SK-N-SH treated with all-trans-retinoic acid at 6 μM for 48 hours (cell line): ENCODE measurements at regions not wholly inside any gene's neighbourhood (a gene's known extent, or its start where the extent isn't known, plus 50 kb on each side); places are given as distances from the start of the nearest gene placed in this dataset.

Experiments
- ATAC-seq: fragments of 200-7000 bp; cut with Tn5 transposase; 3 replicates; pipeline ENCODE4 v1.9.1; 2020; ENCODE audit warnings: mild to moderate bottlenecking, moderate library complexity
- ARNTL ChIP-seq: fragments of 450-650 bp; formaldehyde crosslinking; IDR thresholded peaks from 2 replicates; pipeline ENCODE4 v1.5.0; 2020; ENCODE audit warnings: low read depth, mild to moderate bottlenecking, moderate library complexity, borderline replicate concordance
- BACH2 ChIP-seq: fragments of 250-450 bp; sonication (Bioruptor Pico); IDR thresholded peaks from 2 replicates; pipeline ENCODE4 v1.9.0; 2021; ENCODE audit warnings: mild to moderate bottlenecking, borderline replicate concordance
- CREB5 ChIP-seq: fragments of 250-450 bp; sonication (Bioruptor Pico); IDR thresholded peaks from 2 replicates; pipeline ENCODE4 v1.5.1; 2020; ENCODE audit warnings: low read depth, mild to moderate bottlenecking, moderate library complexity
- CSDC2 ChIP-seq: fragments of 250-450 bp; sonication (Bioruptor Pico); IDR thresholded peaks from 2 replicates; pipeline ENCODE4 v1.5.0; 2020; ENCODE audit warnings: mild to moderate bottlenecking, moderate library complexity
- CSRNP3 ChIP-seq: fragments of 250-450 bp; sonication (Bioruptor Pico); IDR thresholded peaks from 2 replicates; pipeline ENCODE4 v1.5.1; 2021; ENCODE audit warnings: mild to moderate bottlenecking, moderate library complexity
- ESRRG ChIP-seq: fragments of 250-450 bp; sonication (Bioruptor Pico); IDR thresholded peaks from 2 replicates; pipeline ENCODE4 v1.6.1; 2021; ENCODE audit warnings: mild to moderate bottlenecking
- GLIS3 ChIP-seq: fragments of 250-450 bp; sonication (Bioruptor Pico); IDR thresholded peaks from 2 replicates; pipeline ENCODE4 v1.5.0; 2020; ENCODE audit warnings: mild to moderate bottlenecking, moderate library complexity
- ISL1 ChIP-seq: fragments of 250-450 bp; sonication (Bioruptor Pico); IDR thresholded peaks from 2 replicates; pipeline ENCODE4 v2.1.2; 2022; ENCODE audit warnings: mild to moderate bottlenecking, moderate library complexity
- OSR1 ChIP-seq: fragments of 250-450 bp; sonication (Bioruptor Pico); IDR thresholded peaks from 2 replicates; pipeline ENCODE4 v1.8.0; 2022; ENCODE audit warnings: moderate library complexity, mild to moderate bottlenecking, inconsistent platforms
- POU6F1 ChIP-seq: fragments of 250-450 bp; sonication (Bioruptor Pico); IDR thresholded peaks from 2 replicates; pipeline ENCODE4 v1.8.0; 2021; ENCODE audit warnings: low read depth, mild to moderate bottlenecking, moderate library complexity, borderline replicate concordance
- PPARA ChIP-seq: fragments of 250-450 bp; sonication (Bioruptor Pico); IDR thresholded peaks from 2 replicates; pipeline ENCODE4 v1.5.0; 2020; ENCODE audit warnings: mild to moderate bottlenecking, borderline replicate concordance
- SNAI2 ChIP-seq: fragments of 250-450 bp; sonication (Bioruptor Pico); IDR thresholded peaks from 2 replicates; pipeline ENCODE4 v1.5.0; 2020; ENCODE audit warnings: mild to moderate bottlenecking, moderate library complexity
- TCF4 ChIP-seq: fragments of 250-450 bp; sonication (Bioruptor Pico); IDR thresholded peaks from 2 replicates; pipeline ENCODE4 v1.8.0; 2021; ENCODE audit warnings: mild to moderate bottlenecking, moderate library complexity, borderline replicate concordance
- TSHZ2 ChIP-seq: fragments of 250-450 bp; sonication (Bioruptor Pico); IDR thresholded peaks from 2 replicates; pipeline ENCODE4 v1.5.0; 2020; ENCODE audit warnings: mild to moderate bottlenecking, moderate library complexity
- ZC3H10 ChIP-seq: fragments of 250-450 bp; sonication (Bioruptor Pico); IDR thresholded peaks from 2 replicates; pipeline ENCODE4 v1.5.1; 2021; ENCODE audit warnings: mild to moderate bottlenecking, moderate library complexity
- ZFP3 ChIP-seq: fragments of 250-450 bp; sonication (Bioruptor Pico); IDR thresholded peaks from 2 replicates; pipeline ENCODE4 v1.5.0; 2020; ENCODE audit warnings: mild to moderate bottlenecking, moderate library complexity
- ZFP30 ChIP-seq: fragments of 450-650 bp; formaldehyde crosslinking; IDR thresholded peaks from 2 replicates; pipeline ENCODE4 v1.5.0; 2022; ENCODE audit warnings: mild to moderate bottlenecking, moderate library complexity
- ZNF565 ChIP-seq: fragments of 450-650 bp; formaldehyde crosslinking; conservative IDR thresholded peaks from 2 replicates; pipeline ENCODE4 v1.5.0; 2020; ENCODE audit warnings: low read depth, mild to moderate bottlenecking, moderate library complexity
- ZNF70 ChIP-seq: fragments of 450-650 bp; formaldehyde crosslinking; IDR thresholded peaks from 2 replicates; pipeline ENCODE4 v1.5.0; 2020; ENCODE audit warnings: mild to moderate bottlenecking, moderate library complexity
- ZNF8 ChIP-seq: fragments of 450-650 bp; formaldehyde crosslinking; IDR thresholded peaks from 2 replicates; pipeline ENCODE4 v1.5.0; 2020; ENCODE audit warnings: mild to moderate bottlenecking, moderate library complexity

GRCh38 chr5:5685737-5686136 is 263.3 kb downstream of the ICE1 start:
- TF ChIP-seq BACH2: no peak
- no peak for TF ChIP-seq PPARA
- TF ChIP-seq ZNF8: no peak
- TF ChIP-seq TSHZ2 (CRISPR knock-in tag): no peak
- TF ChIP-seq OSR1 (CRISPR knock-in tag): no peak
- no peak for TF ChIP-seq ESRRG
- TF ChIP-seq ZNF70 (CRISPR knock-in tag): no peak
- no peak for TF ChIP-seq POU6F1 (CRISPR knock-in tag)
- TF ChIP-seq ISL1: no peak
- no peak for TF ChIP-seq ZC3H10
- no peak for TF ChIP-seq CSRNP3 (CRISPR knock-in tag)
- TF ChIP-seq ZNF565: no peak
- TF ChIP-seq CREB5 (CRISPR knock-in tag): no peak
- no peak for TF ChIP-seq CSDC2 (CRISPR knock-in tag)
- TF ChIP-seq GLIS3: no peak
- no peak for ATAC-seq

GRCh38 chr5:5683174-5683573 is 260.7 kb downstream of the ICE1 start:
- ATAC-seq: no peak
- TF ChIP-seq TSHZ2 (CRISPR knock-in tag) (no peak), ZFP3 (no peak), ZNF70 (CRISPR knock-in tag) (no peak), ISL1 (no peak), OSR1 (CRISPR knock-in tag) (no peak), CREB5 (CRISPR knock-in tag) (no peak), ZNF8 (no peak), PPARA (no peak), ESRRG (no peak), GLIS3 (no peak)

GRCh38 chr5:5678909-5679308 is 256.4 kb downstream of the ICE1 start:
- ATAC-seq: no peak
- TF ChIP-seq ZFP30 (CRISPR knock-in tag): no peak
- TF ChIP-seq TCF4 (CRISPR knock-in tag): no peak
- TF ChIP-seq TSHZ2 (CRISPR knock-in tag): no peak
- TF ChIP-seq ZFP3: no peak
- no peak for TF ChIP-seq ARNTL (CRISPR knock-in tag)
- TF ChIP-seq CREB5 (CRISPR knock-in tag): no peak
- no peak for TF ChIP-seq GLIS3
- TF ChIP-seq ZC3H10: no peak
- no peak for TF ChIP-seq BACH2
- TF ChIP-seq POU6F1 (CRISPR knock-in tag): no peak
- no peak for TF ChIP-seq ZNF70 (CRISPR knock-in tag)
- TF ChIP-seq SNAI2 (CRISPR knock-in tag): no peak
- TF ChIP-seq ISL1: no peak
